GM21619 (cell line): ENCODE measurements at regions not wholly inside any gene's neighbourhood (a gene's known extent, or its start where the extent isn't known, plus 50 kb on each side); places are given as distances from the start of the nearest gene placed in this dataset.
"Not testable (repeated sequence)": the region's sequence is repeated elsewhere in the genome, so short reads cannot be mapped to it uniquely, and the experiment has no call there.

Source experiments
- ATAC-seq: cut with Tn5 transposase; IDR thresholded peaks from one replicate; pipeline ENCODE4 v1.9.1; 2021; ENCODE audit not compliant: unreplicated experiment

DNA sequence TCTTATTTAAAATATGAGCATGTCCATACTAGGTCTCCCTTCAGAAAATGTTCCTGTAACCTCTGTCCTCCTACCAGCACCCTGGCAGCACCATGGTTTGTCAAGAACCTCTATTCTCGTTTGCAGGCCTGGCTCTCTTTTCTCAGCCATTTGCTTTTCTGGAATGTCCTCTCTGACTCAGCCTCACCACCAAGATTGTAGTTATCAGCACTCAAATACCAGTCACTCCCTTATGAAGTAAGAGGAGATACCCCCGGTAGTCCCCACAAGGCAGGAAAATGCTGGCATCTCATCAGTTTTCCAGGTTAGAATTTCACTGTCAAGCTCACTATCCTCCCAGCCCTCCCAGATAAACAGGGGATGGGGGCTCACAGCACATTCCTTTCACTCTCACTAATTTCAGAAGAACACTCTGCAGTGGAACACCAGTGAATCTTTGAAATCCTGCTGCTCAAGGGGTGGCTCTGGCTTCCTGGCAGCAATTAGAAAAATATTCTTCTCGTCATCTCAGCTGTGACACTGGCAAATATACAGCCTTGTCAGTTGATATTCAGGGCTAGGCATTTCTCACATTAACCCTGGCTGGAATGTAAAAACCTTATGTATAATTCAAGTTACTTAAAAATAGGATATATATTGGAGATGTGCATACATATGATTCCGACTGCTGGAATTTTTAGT lies 129.2 kb downstream of the TBX18 start:
- ATAC-seq: no peak

DNA sequence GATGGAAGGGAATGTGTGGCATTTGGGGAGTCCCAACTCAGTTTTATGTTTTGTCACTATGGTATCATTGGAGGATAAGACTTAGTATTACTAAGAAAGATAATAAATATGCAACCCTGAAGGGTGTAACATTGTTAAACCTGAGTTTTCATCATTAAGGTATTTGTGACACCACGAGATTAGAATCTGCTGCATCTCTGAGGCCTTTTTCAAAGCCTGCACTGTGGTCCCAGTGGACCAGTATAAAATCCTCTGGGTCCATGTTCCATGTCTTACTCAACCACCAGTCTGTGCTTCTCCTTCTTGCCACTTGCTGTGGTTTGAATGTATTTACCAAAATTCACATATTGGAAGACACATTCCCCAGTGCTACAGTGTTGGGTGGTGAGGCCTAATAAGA lies 130.6 kb downstream of the TBX18 start:
- ATAC-seq: no peak

DNA sequence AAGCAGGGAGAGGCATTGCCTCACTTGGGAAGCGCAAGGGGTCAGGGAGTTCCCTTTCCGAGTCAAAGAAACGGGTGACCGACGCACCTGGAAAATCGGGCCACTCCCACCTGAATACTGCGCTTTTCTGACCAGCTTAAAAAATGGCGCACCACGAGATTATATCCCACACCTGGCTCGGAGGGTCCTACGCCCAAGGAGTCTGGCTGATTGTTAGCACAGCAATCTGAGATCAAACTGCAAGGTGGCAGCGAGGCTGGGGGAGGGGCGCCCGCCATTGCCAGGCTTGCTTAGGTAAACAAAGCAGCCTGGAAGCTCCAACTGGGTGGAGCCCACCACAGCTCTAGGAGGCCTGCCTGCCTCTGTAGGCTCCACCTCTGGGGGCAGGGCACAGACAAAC lies 137.9 kb downstream of the TBX18 start:
- not testable (repeated sequence) for ATAC-seq

DNA sequence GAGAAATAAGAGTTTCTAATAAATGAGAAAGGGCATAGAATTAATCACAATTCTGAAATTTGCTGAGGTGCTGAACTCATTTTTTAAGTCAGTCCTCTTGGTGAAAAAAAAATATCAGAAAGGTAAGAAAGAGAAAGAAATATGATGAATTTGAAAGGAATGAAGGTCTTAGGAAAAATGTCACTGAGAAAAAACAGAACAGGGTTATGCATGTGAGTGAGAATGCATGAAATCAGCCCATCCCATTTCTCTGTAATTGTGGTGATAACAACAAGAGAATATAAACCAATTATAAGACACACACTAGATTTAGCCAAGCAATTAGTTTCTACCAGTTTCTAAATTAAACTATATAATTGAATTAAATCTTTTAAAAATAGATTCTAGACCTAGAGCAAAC lies 138.9 kb downstream of the TBX18 start:
- no peak for ATAC-seq

DNA sequence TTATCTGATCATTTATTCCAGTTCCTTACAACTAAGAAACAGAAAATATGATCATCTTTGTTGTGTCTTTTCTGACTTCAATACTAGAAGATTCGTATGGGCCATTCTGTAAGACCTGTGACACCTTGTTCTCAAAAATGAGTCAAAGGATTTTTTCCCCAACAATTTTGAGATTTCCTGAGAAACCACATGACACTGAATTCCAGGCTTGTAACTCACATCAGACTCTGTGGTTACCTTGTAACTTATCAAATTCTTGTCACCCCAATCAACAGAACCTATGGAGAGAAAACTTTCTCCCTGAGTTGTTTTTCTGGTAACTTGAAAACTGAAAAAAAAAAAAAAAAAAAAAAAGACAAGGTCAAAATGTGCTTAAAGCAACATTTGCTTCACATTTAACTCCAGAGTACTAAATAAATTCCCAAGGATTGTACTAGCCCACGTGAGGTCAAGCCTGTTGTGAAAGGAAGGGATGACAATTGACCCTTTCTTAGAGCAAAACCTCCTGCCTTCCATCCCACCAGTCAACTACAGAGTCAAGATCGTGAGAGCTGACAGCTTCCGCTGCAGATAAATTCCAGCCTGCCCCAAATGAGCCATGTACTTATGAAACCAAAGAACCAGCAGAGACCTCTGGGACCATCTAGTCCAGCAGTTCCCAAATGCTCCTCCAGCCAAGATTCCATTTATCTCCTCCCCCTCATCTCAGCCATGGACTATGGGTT lies 140.3 kb downstream of the TBX18 start:
- no peak for ATAC-seq

DNA sequence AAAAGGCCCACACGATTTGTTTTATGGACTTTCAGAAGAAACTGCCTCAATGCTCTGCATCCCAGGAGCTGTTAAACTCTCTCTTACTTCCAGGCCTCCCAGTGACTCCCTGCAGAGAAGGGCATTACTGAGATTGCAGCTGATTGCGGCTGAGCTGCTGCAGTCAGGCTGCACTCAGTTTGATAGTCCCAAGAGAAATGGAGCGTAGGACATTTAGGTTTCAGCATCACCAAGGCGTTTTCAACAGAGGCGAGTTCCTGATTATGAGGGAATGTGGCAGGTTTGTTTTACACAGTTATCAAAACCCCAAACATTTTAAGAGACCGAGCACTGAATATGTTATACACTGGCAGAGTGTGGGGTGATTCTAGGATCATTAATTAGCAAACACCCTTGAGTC lies 145.6 kb downstream of the TBX18 start:
- no peak for ATAC-seq

DNA sequence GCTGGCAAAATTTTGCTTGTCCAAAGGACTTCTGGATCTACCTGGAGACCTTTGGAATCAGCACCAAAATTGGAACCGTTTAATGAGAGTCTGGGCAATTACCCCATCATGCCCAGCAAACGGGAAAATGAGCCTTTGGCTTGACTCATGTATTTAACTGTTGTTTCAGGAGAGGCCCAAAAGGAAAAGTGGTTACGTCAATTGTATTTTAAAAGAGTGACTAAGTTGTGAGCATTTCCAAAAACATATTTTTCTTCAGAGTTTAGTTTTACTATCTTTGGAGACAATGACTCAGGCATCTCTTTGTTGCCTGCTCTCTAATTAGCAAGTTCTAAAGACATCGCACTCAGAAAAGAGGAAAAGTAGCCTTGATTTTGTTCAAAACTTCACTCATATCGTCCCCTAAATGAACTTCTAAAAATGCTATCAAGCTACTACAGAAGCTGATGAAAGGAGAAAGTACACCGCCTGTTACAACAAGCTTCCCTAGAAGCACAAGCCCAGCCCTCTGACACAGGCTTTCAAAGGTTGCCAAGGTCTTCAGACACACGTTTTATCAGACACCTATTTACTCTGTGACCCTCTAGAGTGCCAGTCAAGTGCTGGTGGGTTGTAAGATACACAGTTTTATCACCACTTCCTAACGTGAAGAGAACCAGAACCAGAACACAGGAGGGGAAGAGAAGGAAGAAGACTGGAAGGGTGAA lies 146.2 kb downstream of the TBX18 start:
- ATAC-seq: no peak

DNA sequence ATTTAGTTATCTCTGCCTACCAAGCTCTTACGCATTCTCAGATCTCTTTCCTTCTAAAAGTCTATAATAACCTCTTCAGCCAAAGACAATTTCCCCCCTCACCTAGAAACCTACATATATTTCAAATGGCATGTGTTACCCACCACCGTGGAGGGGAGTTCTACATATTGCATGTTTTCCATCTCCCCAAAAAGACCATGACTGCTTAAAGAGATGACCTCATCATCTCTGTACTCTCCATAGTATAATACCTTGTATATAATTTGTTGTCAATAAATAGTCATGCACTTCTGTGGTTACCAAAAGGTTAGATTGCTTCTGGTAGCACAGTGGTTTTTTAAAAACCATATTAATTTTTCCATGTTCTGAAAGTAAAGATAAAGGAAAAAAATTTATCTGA lies 148.4 kb downstream of the TBX18 start:
- no peak for ATAC-seq

DNA sequence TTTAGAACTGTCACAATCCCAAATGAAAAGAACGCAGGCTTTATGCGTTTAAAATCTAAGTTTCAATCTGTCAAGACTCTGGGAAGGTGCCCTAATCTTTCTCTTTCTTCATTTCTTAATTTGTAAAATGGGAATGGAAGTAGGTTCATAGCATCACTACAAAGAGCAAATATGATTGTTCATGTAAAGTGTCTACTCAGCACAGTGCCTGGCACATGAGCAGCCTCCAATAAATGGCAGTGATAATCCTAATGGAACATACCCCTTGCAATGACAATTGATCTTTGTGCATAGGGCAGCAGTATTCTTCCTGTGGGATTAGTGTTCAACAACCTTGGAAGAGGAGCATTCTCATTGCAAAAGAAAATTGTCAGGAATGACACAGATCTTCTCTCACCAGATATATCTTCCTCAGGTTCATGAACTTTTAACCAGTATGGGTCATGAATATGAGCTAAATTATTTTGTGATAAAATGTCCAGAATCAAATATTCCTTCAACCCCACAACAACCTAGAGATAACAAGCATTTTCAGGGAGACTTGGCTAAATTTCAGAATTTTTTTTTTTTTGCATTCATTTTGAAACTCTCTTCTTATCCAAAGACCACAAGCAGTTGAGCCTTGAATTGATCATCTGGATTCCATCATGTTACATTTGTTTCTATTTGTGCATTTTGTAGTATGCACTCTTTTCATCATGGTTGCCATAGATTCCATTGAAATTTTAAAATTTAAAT lies 149.1 kb downstream of the TBX18 start:
- no peak for ATAC-seq

DNA sequence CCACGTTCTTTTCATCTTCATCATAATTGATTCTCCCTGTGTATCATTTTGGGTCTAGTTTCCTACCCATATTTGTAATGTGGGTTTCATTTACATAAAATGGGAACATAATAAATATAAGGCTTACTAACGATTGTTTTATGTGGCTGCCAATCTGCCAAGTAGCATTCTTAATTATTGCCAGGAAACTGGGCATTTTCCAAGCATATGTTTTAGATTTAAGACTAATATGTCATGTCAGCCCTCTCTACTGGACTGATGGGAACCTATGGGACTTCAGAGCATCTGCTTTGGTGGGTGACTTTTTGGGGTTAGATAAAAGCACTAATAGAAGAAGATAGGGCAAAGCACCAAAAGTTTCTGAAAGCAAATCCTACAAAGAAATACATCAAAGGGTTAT lies 157.5 kb downstream of the TBX18 start:
- ATAC-seq: no peak

DNA sequence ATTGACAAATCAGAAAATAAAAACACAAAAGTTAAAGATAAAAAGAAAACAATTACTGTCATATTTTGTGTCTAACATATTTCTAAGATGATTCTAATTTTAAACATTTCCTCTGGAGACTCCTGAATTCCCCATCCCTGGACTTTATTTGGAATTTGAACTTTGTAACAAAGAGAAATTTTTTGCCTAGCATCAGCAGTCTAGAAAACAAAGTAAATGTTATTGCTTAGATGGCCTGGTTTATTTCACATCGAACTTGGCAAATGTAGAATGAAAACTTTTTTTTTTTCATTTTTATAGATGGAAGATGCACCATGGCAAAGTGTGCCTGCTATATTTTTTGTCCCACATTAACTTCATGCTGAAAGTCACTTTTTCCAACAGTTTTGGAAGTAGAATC lies 159.1 kb downstream of the TBX18 start:
- no peak for ATAC-seq

DNA sequence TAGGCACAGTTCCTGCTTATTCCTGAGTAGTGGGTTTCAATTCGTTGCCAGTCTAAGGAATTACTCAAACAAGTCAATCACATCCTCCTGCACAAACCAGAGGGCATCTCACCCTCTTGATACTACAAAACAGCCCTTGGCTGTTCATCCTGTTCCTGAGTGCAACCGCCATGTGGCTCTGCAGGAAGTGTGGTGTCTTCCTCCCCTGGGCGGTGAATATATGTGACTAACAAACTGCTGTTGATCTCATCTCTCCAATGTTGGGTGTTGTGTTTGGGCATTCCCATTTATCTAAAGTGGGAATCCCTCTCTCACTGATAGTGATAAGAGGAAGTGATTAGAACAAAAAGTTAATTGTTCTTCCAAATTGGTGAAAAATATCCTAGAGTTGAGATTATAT lies 163.0 kb downstream of the TBX18 start:
- ATAC-seq: no peak

DNA sequence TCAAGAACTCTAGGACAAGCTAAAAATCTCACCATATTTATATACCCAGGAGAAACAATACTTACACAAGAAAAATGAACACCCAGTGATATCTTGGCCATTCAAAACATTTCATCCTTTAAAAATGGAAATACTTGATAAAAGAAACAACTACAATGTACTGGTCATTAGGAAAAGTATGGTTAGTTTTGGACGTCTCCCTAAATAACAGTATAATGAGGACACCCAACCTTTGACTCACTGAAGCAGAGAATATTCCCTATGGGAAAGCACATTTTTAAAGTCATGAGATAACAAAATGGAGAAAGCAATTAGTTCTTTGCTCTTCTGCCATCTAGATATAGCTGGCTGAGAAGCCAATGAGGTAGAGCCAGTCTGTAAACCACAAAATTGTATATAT lies 164.4 kb downstream of the TBX18 start:
- ATAC-seq: no peak

DNA sequence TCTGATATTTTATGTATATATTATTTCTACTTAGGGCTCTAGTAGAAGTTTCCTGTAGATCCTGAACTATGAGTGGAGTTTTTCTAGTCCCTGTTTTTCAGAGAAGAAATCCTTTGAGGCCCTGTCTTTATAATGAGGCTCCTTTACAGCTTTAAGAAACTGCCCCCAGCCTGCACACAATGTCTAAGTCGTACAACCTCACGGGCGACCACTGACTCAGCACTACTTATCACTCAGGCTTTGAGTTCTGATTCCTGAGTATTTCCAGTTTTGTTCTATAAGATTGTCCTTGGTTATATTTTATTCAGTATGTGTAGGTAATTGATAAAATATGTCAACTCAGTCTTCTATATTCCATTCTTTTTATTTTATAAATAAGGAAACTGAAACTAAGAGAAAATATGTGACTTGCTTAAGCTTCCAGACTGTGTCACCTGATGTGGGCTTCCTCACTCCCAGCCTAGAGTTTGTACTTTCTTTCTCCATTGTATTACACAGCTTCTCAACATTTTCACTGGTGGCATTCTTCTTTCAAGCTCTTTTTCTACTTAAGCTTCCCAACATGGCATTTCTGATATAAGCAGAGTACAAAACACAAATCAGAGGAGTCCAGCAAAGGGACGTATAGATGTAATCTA lies 167.0 kb downstream of the TBX18 start:
- ATAC-seq: no peak

DNA sequence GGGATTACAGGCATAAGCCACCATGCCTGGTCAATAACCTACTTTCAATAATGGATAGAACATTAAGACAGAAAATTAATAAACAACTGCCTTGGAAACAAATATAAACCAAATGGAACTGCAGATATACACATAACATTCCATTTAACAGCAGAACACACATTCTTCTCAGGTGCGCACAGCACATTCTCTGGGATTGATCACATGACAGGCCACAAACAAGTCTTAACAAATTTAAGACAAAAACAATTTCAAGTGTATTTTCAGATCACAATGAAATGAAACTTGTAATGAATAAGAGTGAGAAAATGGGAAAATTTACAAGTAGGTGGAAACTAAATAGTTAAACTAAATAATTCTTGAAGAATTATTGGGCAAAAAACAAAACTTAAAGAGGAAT lies 167.9 kb downstream of the TBX18 start:
- no peak for ATAC-seq

DNA sequence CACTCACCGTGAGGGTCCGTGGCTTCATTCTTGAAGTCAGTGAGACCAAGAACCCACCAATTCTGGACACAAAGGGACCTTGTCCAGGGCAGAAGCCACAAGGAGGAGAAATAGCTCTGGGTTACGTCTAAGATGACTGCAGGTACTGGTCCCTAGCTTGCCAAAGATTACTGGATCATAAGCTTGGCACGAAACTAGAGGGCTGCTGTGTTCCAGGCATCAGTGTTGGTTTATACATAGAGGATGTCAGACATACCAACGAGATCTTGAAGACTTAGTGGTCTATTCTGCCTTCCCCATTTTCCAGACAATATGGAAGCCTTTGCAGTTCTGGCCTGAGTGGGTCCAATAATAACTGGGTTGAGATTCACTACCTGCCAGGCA lies 175.7 kb downstream of the TBX18 start:
- no peak for ATAC-seq

DNA sequence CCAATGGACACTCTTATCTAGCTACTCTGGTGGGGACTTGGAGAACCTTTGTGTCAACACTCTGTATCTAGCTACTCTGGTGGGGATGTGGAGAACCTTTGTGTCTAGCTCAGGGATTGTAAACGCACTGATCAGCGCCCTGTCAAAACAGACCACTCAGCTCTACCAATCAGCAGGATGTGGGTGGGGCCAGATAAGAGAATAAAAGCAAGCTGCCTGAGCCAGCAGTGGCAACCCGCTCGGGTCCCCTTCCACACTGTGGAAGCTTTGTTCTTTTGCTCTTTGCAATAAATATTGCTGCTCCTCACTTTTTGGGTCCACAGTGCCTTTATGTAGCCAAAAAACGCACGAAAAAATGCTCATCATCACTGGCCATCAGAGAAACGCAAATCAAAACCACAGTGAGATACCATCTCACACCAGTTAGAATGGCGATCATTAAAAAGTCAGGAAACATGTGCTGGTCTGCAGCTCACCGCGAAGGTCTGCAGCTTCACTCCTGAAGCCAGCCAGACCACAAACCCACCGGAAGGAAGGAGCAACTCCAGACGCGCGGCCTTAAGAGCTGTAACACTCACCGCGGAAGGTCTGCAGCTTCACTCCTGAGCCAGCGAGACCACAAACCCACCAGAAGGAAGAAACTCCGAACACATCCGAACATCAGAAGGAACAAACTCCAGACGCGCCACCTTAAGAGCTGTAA lies 176.3 kb downstream of the TBX18 start:
- ATAC-seq: not testable (repeated sequence)

DNA sequence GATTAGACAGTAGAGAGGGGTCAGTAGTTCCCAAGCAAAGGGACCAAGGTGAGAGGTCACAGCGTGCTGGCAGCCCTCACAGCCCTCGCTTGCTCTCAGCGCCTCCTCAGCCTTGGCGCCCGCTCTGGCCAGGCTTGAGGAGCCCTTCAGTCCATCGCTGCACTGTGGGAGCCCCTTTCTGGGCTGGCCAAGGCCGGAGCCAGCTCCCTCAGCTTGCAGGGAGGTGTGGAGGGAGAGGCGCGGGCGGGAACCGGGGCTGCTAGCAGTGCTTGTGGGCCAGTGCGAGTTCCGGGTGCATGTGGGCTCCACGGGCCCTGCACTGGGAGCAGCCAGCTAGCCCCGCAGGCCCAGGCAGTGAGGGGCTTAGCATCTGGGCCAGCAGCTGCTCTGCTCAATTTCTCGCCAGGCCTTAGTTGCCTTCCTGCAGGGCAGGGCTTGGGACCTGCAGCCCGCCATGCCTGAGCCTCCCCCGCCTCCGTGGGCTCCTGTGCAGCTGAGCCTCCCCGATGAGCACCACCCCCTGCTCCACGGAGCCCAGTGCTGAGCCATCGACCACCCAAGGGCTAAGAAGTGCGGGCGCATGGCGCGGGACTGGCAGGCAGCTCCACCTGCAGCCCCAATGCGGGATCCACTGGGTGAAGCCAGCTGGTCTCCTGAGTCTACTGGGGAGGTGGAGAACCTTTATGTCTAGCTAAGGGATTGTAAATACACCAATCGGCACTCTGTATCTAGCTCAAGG lies 177.0 kb downstream of the TBX18 start:
- ATAC-seq: not testable (repeated sequence)

DNA sequence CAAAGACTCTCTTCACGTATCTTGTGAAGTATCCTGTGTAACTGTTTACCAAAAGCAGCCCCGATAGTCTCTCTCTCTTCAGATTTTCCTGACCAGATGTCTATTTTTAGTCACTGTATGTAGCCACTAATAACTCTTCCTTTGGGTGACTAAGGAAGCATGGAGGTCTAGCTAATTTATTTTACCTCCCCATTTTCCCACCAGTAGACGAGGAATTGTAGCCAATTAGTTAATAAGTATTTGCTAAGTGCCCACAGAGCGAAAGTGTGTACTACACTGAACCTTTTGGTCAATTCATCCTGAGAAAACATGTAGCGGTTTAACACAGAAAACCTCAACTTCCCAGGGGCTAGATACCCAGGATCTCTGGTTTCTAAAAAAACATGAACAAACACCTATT lies 180.6 kb downstream of the TBX18 start:
- no peak for ATAC-seq

DNA sequence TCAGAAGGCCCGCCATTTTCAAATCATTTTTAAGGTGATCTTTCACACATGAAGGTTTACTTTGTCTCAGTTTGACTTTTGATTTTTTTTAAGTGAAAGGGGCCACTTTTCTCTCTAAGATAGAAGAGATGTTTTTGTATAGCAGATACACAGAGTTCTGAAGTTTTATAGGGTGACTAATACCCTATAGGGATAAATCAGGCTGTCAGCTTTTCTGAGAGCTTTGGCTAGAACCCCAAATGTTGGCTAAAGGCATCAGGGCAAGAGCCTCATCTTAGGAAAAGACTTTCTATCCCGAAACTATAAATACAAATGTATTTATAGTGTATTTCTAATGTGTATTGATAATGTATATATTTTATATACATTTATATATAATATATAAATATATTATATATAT lies 181.4 kb downstream of the TBX18 start:
- ATAC-seq: no peak
